PC-3 (cell line): ENCODE measurements at regions not wholly inside any gene's neighbourhood (a gene's known extent, or its start where the extent isn't known, plus 50 kb on each side); places are given as distances from the start of the nearest gene placed in this dataset.

Source experiments
- ATAC-seq: fragments of 200-7000 bp; cut with Tn5 transposase; 2 replicates; pipeline ENCODE4 v1.9.1; 2020; ENCODE audit warnings: mild to moderate bottlenecking, moderate library complexity
- BruUV-seq: library from RNA; stranded (reverse); fragments of 400-500 nt; replicated peaks from 2 replicates; lab custom pipeline; 2021; lab: Mats Ljungman, UMichigan
- CTCF ChIA-PET: fragments of 300-600 bp; sonication (Branson Sonifier 250); formaldehyde crosslinking; loops from one replicate; lab custom pipeline; 2022; ENCODE audit warnings: antibody characterized with exemption; lab: Charles Lee
- POLR2A ChIA-PET: fragments of 300-600 bp; sonication (Branson Sonifier 250); formaldehyde crosslinking; loops from one replicate; lab custom pipeline; 2022; ENCODE audit warnings: antibody characterized with exemption; ENCODE audit not compliant: unreplicated experiment; lab: Charles Lee
- DNase-seq: peaks from one replicate; pipeline ENCODE4 v3.0.0-alpha.2; 2015
- H2AFZ ChIP-seq: fragments of 300-600 bp; sonication (generic); 2 replicates; pipeline ENCODE4 v1.6.0; 2016; ENCODE audit warnings: antibody characterized with exemption, low read length
- H3F3A ChIP-seq: fragments of 300-600 bp; sonication (generic); one replicate; pipeline ENCODE4 v1.6.0; 2017; ENCODE audit warnings: antibody characterized with exemption, low read length, control low read depth, mild to moderate bottlenecking; ENCODE audit not compliant: unreplicated experiment
- H3K27ac ChIP-seq: fragments of 300-600 bp; sonication (generic); 2 replicates; pipeline ENCODE4 v1.5.1; 2016; ENCODE audit warnings: mild to moderate bottlenecking, low read length
- H3K27me3 ChIP-seq: fragments of 300-600 bp; sonication (generic); 2 replicates; pipeline ENCODE4 v1.6.1; 2016; ENCODE audit warnings: low read length, mixed read lengths
- H3K36me3 ChIP-seq: fragments of 300-600 bp; sonication (generic); 2 replicates; pipeline ENCODE4 v1.6.1; 2016; ENCODE audit warnings: low read depth, mixed run types, low read length, mixed read lengths
- H3K4me1 ChIP-seq: fragments of 300-600 bp; sonication (generic); 2 replicates; pipeline ENCODE4 v1.5.1; 2016; ENCODE audit warnings: low read length; ENCODE audit not compliant: insufficient read depth
- H3K4me2 ChIP-seq: fragments of 300-600 bp; sonication (generic); 2 replicates; pipeline ENCODE4 v1.6.0; 2016; ENCODE audit warnings: low read length
- H3K4me3 ChIP-seq: fragments of 300-600 bp; sonication (generic); 2 replicates; pipeline ENCODE4 v1.5.1; 2016; ENCODE audit warnings: mild to moderate bottlenecking, low read length, mixed read lengths
- H3K79me2 ChIP-seq: fragments of 300-600 bp; sonication (generic); 2 replicates; pipeline ENCODE4 v1.6.1; 2017; ENCODE audit warnings: low read length, mixed read lengths
- H3K9ac ChIP-seq: fragments of 300-600 bp; sonication (generic); 2 replicates; pipeline ENCODE4 v1.6.0; 2016; ENCODE audit warnings: mild to moderate bottlenecking, low read length
- H3K9me2 ChIP-seq: fragments of 300-600 bp; sonication (generic); replicated peaks from 2 replicates; pipeline ENCODE4 v1.6.1; 2016; ENCODE audit warnings: mixed run types, low read length, mixed read lengths
- H3K9me3 ChIP-seq: fragments of 300-600 bp; sonication (generic); 2 replicates; pipeline ENCODE4 v1.6.1; 2016; ENCODE audit warnings: low read length, mixed read lengths
- H4K20me1 ChIP-seq: fragments of 300-600 bp; sonication (generic); 2 replicates; pipeline ENCODE4 v1.6.1; 2016; ENCODE audit warnings: low read length, mixed read lengths
- EZH2 ChIP-seq: fragments of 300-600 bp; sonication (generic); IDR thresholded peaks from one replicate; pipeline ENCODE4 v1.6.1; 2017; ENCODE audit warnings: antibody characterized with exemption, mild to moderate bottlenecking, low read length; ENCODE audit not compliant: unreplicated experiment
- EZH2phosphoT487 ChIP-seq: fragments of 300-600 bp; sonication (generic); IDR thresholded peaks from 2 replicates; pipeline ENCODE4 v1.6.1; 2018; ENCODE audit warnings: mild to moderate bottlenecking, antibody characterized with exemption, low read length, borderline replicate concordance
- intact Hi-C: fragments of 100-400 bp; cut with micrococcal nuclease; formaldehyde crosslinking; loops from 2 replicates; pipeline ENCODE4 v1.9.0; 2023
- TF ChIP-seq, protein P1 (sequence below): fragments of 300-600 bp; sonication (generic); conservative IDR thresholded peaks from 2 replicates; pipeline ENCODE4 v1.5.1; 2017; ENCODE audit warnings: antibody characterized with exemption, low read depth, mild to moderate bottlenecking, low read length

DNA sequence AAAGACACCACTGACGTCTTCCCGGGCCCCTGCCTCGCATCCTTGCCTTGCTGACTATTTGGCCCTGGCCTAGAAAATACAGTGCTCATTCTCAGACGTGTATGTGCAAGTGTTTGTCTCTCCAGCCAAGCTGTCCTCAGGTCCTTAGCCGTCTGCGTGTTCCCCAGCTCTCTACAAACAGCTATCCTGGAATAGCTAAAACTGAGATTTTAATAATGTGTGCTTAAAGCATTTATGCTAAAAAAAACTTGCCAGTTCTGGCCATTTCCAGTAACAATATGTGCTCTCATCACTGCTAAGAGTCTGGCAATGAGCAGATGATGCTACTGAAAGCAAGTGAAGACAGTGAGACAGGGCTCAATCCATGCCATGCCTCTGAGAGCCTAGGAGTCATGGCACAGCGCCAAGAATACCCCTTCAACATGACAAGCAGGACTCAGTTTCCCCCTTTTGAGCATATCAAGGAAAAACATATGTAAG, 55.7 kb downstream of the IRF2BP2 start:
- Histone ChIP-seq H3K4me3 (no peak overlapping the region), H3F3A (no peaks in the 10 kb centered on the region), H3K9me3 (no peaks in the 10 kb centered on the region), H3K36me3 (no peaks in the 10 kb centered on the region), H3K27ac (no peak overlapping the region), H3K4me1 (no peaks in the 10 kb centered on the region), H3K79me2 (no peaks in the 10 kb centered on the region), H3K4me2 (no peak overlapping the region), H2AFZ (no peak overlapping the region), H4K20me1 (no peaks in the 10 kb centered on the region), H3K9ac (no peak overlapping the region), H3K27me3 (no peaks in the 10 kb centered on the region), H3K9me2 (no peaks in the 10 kb centered on the region)
- POLR2A ChIA-PET: no interaction called here
- DNase-seq (no peak), ATAC-seq (no peak)
- BruUV-seq: no TSS peak
- intact Hi-C loops: no loop called here
- TF ChIP-seq, protein P1, sequence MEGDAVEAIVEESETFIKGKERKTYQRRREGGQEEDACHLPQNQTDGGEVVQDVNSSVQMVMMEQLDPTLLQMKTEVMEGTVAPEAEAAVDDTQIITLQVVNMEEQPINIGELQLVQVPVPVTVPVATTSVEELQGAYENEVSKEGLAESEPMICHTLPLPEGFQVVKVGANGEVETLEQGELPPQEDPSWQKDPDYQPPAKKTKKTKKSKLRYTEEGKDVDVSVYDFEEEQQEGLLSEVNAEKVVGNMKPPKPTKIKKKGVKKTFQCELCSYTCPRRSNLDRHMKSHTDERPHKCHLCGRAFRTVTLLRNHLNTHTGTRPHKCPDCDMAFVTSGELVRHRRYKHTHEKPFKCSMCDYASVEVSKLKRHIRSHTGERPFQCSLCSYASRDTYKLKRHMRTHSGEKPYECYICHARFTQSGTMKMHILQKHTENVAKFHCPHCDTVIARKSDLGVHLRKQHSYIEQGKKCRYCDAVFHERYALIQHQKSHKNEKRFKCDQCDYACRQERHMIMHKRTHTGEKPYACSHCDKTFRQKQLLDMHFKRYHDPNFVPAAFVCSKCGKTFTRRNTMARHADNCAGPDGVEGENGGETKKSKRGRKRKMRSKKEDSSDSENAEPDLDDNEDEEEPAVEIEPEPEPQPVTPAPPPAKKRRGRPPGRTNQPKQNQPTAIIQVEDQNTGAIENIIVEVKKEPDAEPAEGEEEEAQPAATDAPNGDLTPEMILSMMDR: no peak
- TF ChIP-seq EZH2 (no peak), EZH2phosphoT487 (no peak)
- CTCF ChIA-PET: no interaction called here

DNA sequence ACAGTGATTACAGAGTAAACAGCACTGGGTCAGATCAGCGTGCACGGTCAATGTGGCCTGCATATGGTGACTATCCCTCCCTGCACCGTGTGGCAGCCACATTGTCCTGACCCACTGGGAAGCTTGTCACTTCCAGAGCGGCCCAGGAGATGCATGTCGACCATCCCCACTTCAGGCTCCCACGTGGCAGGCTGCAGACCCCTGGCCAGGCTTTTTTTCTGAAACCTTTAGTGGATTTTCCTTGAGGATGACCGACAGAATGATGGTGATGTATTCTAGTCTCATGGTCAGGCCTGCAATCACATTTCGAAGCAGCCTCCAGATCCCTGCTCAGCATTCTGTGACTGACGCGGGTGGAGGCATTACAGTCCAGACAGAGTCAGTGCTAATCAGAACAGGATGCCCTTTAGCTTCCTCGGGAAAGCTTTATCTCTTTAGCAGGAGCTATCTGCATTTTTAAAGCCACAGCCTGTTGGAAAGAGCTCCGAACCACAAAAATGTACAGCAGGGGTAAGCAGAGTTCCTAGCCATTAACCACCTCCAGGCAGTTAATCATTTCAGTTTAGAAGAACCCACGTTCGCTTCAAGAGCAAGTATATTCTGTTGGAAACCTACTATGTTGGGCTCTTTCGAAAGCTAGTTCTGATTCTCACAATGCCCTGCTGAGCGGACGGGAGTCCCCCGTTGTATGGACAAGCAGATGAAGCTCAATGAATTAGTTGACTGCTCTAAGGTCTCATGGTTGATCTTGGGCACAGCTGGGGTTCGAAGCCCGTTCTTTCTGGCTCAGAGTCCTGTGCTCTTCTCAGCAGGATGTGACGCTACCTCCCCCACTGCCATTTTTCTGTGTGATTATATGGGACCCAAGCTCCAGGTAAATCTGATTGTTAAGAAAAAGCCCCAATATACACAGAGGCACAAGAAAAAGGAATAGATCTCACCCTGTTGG, 56.5 kb downstream of the IRF2BP2 start:
- no peaks in the 10 kb centered on the region for H3K9me3 ChIP-seq
- DNase-seq (no peak), ATAC-seq (no peak)
- no peaks in the 10 kb centered on the region for H3K9me2 ChIP-seq
- H3F3A ChIP-seq: no peaks in the 10 kb centered on the region
- H3K36me3 ChIP-seq: no peaks in the 10 kb centered on the region
- BruUV-seq: no TSS peak
- POLR2A ChIA-PET: no interaction called here
- no peaks in the 10 kb centered on the region for H3K4me1 ChIP-seq
- H3K79me2 ChIP-seq: no peaks in the 10 kb centered on the region
- intact Hi-C loops: no loop called here
- no peak overlapping the region for H3K4me2 ChIP-seq
- H3K27ac ChIP-seq: no peak overlapping the region
- no peak overlapping the region for H2AFZ ChIP-seq
- H4K20me1 ChIP-seq: no peaks in the 10 kb centered on the region
- H3K9ac ChIP-seq: no peak overlapping the region
- no peaks in the 10 kb centered on the region for H3K27me3 ChIP-seq
- CTCF ChIA-PET: no interaction called here
- TF ChIP-seq, protein P1: no peak
- no peak for TF ChIP-seq EZH2
- no peak for TF ChIP-seq EZH2phosphoT487
- H3K4me3 ChIP-seq: no peak overlapping the region

DNA sequence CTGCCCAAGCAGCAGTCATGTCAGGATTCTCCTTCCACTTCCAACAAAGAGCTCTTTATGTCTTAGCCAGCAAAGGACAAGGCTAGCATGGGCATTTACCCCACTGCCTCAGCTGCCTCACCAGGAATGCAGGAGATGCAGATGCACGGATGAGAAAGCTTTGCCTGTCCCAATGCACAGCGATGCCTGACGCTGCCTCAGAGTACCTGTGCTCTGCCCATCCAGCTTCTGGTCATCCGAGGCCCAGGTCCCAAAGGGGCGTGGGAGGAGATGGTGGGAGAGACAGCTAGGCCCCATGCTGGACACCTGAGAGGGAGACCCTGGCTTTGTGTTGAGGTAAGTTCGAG, 59.0 kb downstream of the IRF2BP2 start:
- H4K20me1 ChIP-seq: no peaks in the 10 kb centered on the region
- BruUV-seq: no TSS peak
- DNase-seq: no peak
- H3K9me2 ChIP-seq: no peaks in the 10 kb centered on the region
- H3K9ac ChIP-seq: no peak overlapping the region
- TF ChIP-seq, protein P1: no peak
- no peak for TF ChIP-seq EZH2
- TF ChIP-seq EZH2phosphoT487: no peak
- ATAC-seq: no peak
- no peak overlapping the region for H2AFZ ChIP-seq
- H3K4me1 ChIP-seq: no peaks in the 10 kb centered on the region
- H3K4me2 ChIP-seq: no peak overlapping the region
- H3F3A ChIP-seq: no peaks in the 10 kb centered on the region
- H3K4me3 ChIP-seq: no peak overlapping the region
- no peak overlapping the region for H3K27ac ChIP-seq
- intact Hi-C loops: no loop called here
- H3K36me3 ChIP-seq: no peaks in the 10 kb centered on the region
- POLR2A ChIA-PET: no interaction called here
- no peaks in the 10 kb centered on the region for H3K9me3 ChIP-seq
- CTCF ChIA-PET: no interaction called here
- no peaks in the 10 kb centered on the region for H3K27me3 ChIP-seq
- H3K79me2 ChIP-seq: no peaks in the 10 kb centered on the region
